Endothelial cell (in vitro differentiated cells): ENCODE measurements at regions not wholly inside any gene's neighbourhood (a gene's known extent, or its start where the extent isn't known, plus 50 kb on each side); places are given as distances from the start of the nearest gene placed in this dataset.
"Not testable (repeated sequence)": the region's sequence is repeated elsewhere in the genome, so short reads cannot be mapped to it uniquely, and the experiment has no call there.

ENCODE experiments used
- DNase-seq: peaks from one replicate; pipeline ENCODE4 v3.0.0; 2021; ENCODE audit warnings: low spot score
- H3K27ac Mint-ChIP-seq: one replicate; pipeline ENCODE4 v1.8.0; 2021; ENCODE audit warnings: mixed read lengths, inconsistent platforms; ENCODE audit not compliant: unreplicated experiment
- H3K27me3 Mint-ChIP-seq: one replicate; pipeline ENCODE4 v1.8.0; 2021; ENCODE audit warnings: mild to moderate bottlenecking, moderate library complexity, mixed read lengths, inconsistent platforms; ENCODE audit not compliant: unreplicated experiment
- H3K36me3 Mint-ChIP-seq: one replicate; pipeline ENCODE4 v1.8.0; 2021; ENCODE audit warnings: mild to moderate bottlenecking, low read depth, mixed read lengths, inconsistent platforms; ENCODE audit not compliant: unreplicated experiment
- H3K4me1 Mint-ChIP-seq: one replicate; pipeline ENCODE4 v1.8.0; 2021; ENCODE audit warnings: mild to moderate bottlenecking, mixed read lengths, inconsistent platforms; ENCODE audit not compliant: unreplicated experiment
- H3K4me3 Mint-ChIP-seq: one replicate; pipeline ENCODE4 v1.8.0; 2021; ENCODE audit warnings: mild to moderate bottlenecking, mixed read lengths, inconsistent platforms; ENCODE audit not compliant: unreplicated experiment
- H3K9me3 Mint-ChIP-seq: one replicate; pipeline ENCODE4 v1.8.0; 2021; ENCODE audit warnings: mixed read lengths, inconsistent platforms; ENCODE audit not compliant: unreplicated experiment
- CTCF ChIP-seq: fragments of 200-600 bp; sonication (generic); IDR thresholded peaks from one replicate; pipeline ENCODE4 v1.5.0; 2021; ENCODE audit warnings: antibody characterized with exemption; ENCODE audit not compliant: unreplicated experiment

- peaks cover 7% of the 10 kb centered on the region for H3K27me3 Mint-ChIP-seq
Observed at GRCh38 chr17:64749306-64749705, 87.2 kb upstream of the SMURF2 start.

GRCh38 chr17:64747938-64748540 lies 85.9 kb upstream of the SMURF2 start:
- Mint-ChIP-seq H3K9me3 (no peaks in the 10 kb centered on the region), H3K4me3 (peak overlapping the region; percentile 63), H3K4me1 (peaks cover 17% of the 10 kb centered on the region), H3K36me3 (peaks cover 38% of the 10 kb centered on the region), H3K27ac (peak overlapping the region; percentile 77), H3K27me3 (peaks cover 7% of the 10 kb centered on the region)
- no peak for TF ChIP-seq CTCF
- DNase-seq: no peak

More at GRCh38 chr17:64749306-64749705, 87.2 kb upstream of the SMURF2 start:
- H3K36me3 Mint-ChIP-seq: peaks cover 46% of the 10 kb centered on the region
- peak overlapping the region; percentile 24 for H3K27ac Mint-ChIP-seq
- H3K4me1 Mint-ChIP-seq: peaks cover 17% of the 10 kb centered on the region
- no peak for DNase-seq
- H3K4me3 Mint-ChIP-seq: no peak overlapping the region
- no peaks in the 10 kb centered on the region for H3K9me3 Mint-ChIP-seq
- TF ChIP-seq CTCF: no peak

- Mint-ChIP-seq H3K36me3 (peaks cover 11% of the 10 kb centered on the region), H3K4me3 (no peak overlapping the region), H3K4me1 (peaks cover 34% of the 10 kb centered on the region), H3K27me3 (peaks cover 7% of the 10 kb centered on the region), H3K9me3 (no peaks in the 10 kb centered on the region), H3K27ac (peak overlapping the region; percentile 98)
- TF ChIP-seq CTCF: no peak
- DNase-seq: no peak
Observed at GRCh38 chr17:64742326-64742725, 80.2 kb upstream of the SMURF2 start.

GRCh38 chr17:64741916-64742315 lies 79.8 kb upstream of the SMURF2 start:
- H3K4me1 Mint-ChIP-seq: peaks cover 36% of the 10 kb centered on the region
- H3K27ac Mint-ChIP-seq: peak overlapping the region; percentile 98
- not testable (repeated sequence) for H3K4me3 Mint-ChIP-seq, H3K9me3 Mint-ChIP-seq, H3K36me3 Mint-ChIP-seq, DNase-seq, H3K27me3 Mint-ChIP-seq

GRCh38 chr17:64741038-64741641 lies 79.0 kb upstream of the SMURF2 start:
- Mint-ChIP-seq H3K36me3 (peaks cover 7% of the 10 kb centered on the region), H3K27me3 (peaks cover 11% of the 10 kb centered on the region), H3K4me1 (peaks cover 36% of the 10 kb centered on the region), H3K4me3 (peak overlapping the region; percentile 37), H3K27ac (peak overlapping the region; percentile 98), H3K9me3 (no peaks in the 10 kb centered on the region)
- no peak for TF ChIP-seq CTCF
- DNase-seq: no peak
